Skin of body (tissue), 1 donor: ENCODE measurements at regions not wholly inside any gene's neighbourhood (a gene's known extent, or its start where the extent isn't known, plus 50 kb on each side); places are given as distances from the start of the nearest gene placed in this dataset.

Experiments
- DNase-seq: peaks from one replicate; lab custom pipeline; 2025; lab: John Stamatoyannopoulos, UW

GRCh38 chr11:29959488-29959887, 57.3 kb downstream of the KCNA4 start:
- no peak for DNase-seq

- DNase-seq = no peak
Measured at GRCh38 chr11:29957431-29957830, 59.4 kb downstream of the KCNA4 start.

GRCh38 chr11:29956076-29956556, 60.7 kb downstream of the KCNA4 start:
- no peak for DNase-seq

- no peak for DNase-seq
Measured at GRCh38 chr11:29943347-29943746, 73.5 kb downstream of the KCNA4 start.

GRCh38 chr11:29937526-29937925, 79.3 kb downstream of the KCNA4 start:
- DNase-seq = peak; percentile 5

- no peak for DNase-seq
Measured at GRCh38 chr11:29934115-29934638, 82.7 kb downstream of the KCNA4 start.

- no peak for DNase-seq
Measured at GRCh38 chr11:29916040-29916439, 100.8 kb downstream of the KCNA4 start.

- DNase-seq = no peak
Measured at GRCh38 chr11:29914203-29914930, 102.5 kb downstream of the KCNA4 start.

GRCh38 chr11:29913352-29913751, 103.5 kb downstream of the KCNA4 start:
- no peak for DNase-seq

GRCh38 chr11:29900382-29900781, 116.4 kb downstream of the KCNA4 start:
- no peak for DNase-seq

- no peak for DNase-seq
Measured at GRCh38 chr11:29879560-29879959, 137.3 kb downstream of the KCNA4 start.

- no peak for DNase-seq
Measured at GRCh38 chr11:29876192-29876591, 140.6 kb downstream of the KCNA4 start.

- DNase-seq = no peak
Measured at GRCh38 chr11:29847219-29847618, 169.6 kb downstream of the KCNA4 start.

GRCh38 chr11:29844701-29845379, 172.0 kb downstream of the KCNA4 start:
- DNase-seq = no peak

GRCh38 chr11:29844031-29844430, 172.8 kb downstream of the KCNA4 start:
- no peak for DNase-seq

- DNase-seq = no peak
Measured at GRCh38 chr11:29842061-29842460, 174.8 kb downstream of the KCNA4 start.

GRCh38 chr11:29826878-29827277, 190.0 kb downstream of the KCNA4 start:
- DNase-seq = no peak

GRCh38 chr11:29816359-29816758, 200.5 kb downstream of the KCNA4 start:
- DNase-seq = no peak

- DNase-seq = no peak
Measured at GRCh38 chr11:29809121-29809520, 207.7 kb downstream of the KCNA4 start.

- no peak for DNase-seq
Measured at GRCh38 chr11:29802522-29802921, 214.3 kb downstream of the KCNA4 start.

GRCh38 chr11:29801561-29801960, 215.3 kb downstream of the KCNA4 start:
- no peak for DNase-seq

- DNase-seq = no peak
Measured at GRCh38 chr11:29786092-29786491, 230.7 kb downstream of the KCNA4 start.

- no peak for DNase-seq
Measured at GRCh38 chr11:29783506-29783905, 233.3 kb downstream of the KCNA4 start.
